ENCODE measurements at regions not wholly inside any gene's neighbourhood (a gene's known extent, or its start where the extent isn't known, plus 50 kb on each side); places are given as distances from the start of the nearest gene placed in this dataset.
"Not testable (repeated sequence)": the region's sequence is repeated elsewhere in the genome, so short reads cannot be mapped to it uniquely, and the experiment has no call there.

DNA sequence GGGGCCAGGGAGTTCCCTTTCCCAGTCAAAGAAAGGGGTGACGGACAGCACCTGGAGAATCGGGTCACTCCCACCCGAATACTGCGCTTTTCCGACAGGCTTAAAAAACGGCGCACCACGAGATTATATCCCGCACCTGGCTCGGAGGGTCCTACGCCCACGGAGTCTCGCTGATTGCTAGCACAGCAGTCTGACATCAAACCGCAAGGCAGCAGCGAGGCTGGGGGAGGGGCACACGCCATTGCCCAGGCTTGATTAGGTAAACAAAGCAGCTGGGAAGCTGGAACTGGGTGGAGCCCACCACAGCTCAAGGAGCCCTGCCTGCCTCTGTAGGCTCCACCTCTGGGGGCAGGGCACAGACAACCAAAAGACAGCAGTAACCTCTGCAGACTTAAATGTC, 223.6 kb downstream of the ETV1 start:
- TF ChIP-seq, protein P1, sequence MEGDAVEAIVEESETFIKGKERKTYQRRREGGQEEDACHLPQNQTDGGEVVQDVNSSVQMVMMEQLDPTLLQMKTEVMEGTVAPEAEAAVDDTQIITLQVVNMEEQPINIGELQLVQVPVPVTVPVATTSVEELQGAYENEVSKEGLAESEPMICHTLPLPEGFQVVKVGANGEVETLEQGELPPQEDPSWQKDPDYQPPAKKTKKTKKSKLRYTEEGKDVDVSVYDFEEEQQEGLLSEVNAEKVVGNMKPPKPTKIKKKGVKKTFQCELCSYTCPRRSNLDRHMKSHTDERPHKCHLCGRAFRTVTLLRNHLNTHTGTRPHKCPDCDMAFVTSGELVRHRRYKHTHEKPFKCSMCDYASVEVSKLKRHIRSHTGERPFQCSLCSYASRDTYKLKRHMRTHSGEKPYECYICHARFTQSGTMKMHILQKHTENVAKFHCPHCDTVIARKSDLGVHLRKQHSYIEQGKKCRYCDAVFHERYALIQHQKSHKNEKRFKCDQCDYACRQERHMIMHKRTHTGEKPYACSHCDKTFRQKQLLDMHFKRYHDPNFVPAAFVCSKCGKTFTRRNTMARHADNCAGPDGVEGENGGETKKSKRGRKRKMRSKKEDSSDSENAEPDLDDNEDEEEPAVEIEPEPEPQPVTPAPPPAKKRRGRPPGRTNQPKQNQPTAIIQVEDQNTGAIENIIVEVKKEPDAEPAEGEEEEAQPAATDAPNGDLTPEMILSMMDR (conservative IDR thresholded peaks at IDR 0.05; ENCODE audit: low read length), result not testable (repeated sequence)
- TF ChIP-seq EZH2phosphoT487 (IDR thresholded peaks at IDR 0.05; ENCODE audit: borderline replicate concordance, low read depth, low read length), result not testable (repeated sequence)

All from OCI-LY7 (cell line).